Stomach (tissue), 8 donors: ENCODE measurements at regions not wholly inside any gene's neighbourhood (a gene's known extent, or its start where the extent isn't known, plus 50 kb on each side); places are given as distances from the start of the nearest gene placed in this dataset.
"Not testable (repeated sequence)": the region's sequence is repeated elsewhere in the genome, so short reads cannot be mapped to it uniquely, and the experiment has no call there.

Experiments used
- DNase-seq, 2 donors: peaks; one replicate each; pipeline versions ENCODE4 v3.0.0 to v3.0.0-alpha.2; 2013 to 2019
- H3K27ac ChIP-seq, 5 donors: fragments of 200-600 bp in 4 of 5; sonication (generic) in 4 of 5; one replicate each; pipeline ENCODE4 v1.5.1; 2013 to 2019; ENCODE audit warnings: mild to moderate bottlenecking in 1 of 5, moderate library complexity in 1 of 5
- H3K27me3 ChIP-seq, 3 donors: fragments of 200-600 bp; sonication (generic); one replicate each; pipeline ENCODE4 v1.5.1; 2017 to 2019; ENCODE audit warnings: mixed run types in 1 of 3
- H3K36me3 ChIP-seq, 4 donors: fragments of 200-600 bp; sonication (generic); 1 replicate in 3 of 4; 2 replicates in 1 of 4; pipeline ENCODE4 v1.5.1; 2016 to 2019
- H3K4me1 ChIP-seq, 4 donors: fragments of 200-600 bp; sonication (generic); one replicate each; pipeline ENCODE4 v1.5.1; 2016 to 2019
- H3K4me3 ChIP-seq, 4 donors: fragments of 200-600 bp; sonication (generic) in 3 of 4; one replicate each; pipeline ENCODE4 v1.5.1; 2016 to 2019; ENCODE audit warnings: mild to moderate bottlenecking in 1 of 4
- H3K9me3 ChIP-seq, 4 donors: fragments of 200-600 bp; sonication (generic); one replicate each; pipeline ENCODE4 v1.5.1; 2016 to 2019
- EP300 ChIP-seq: sonication (generic); formaldehyde crosslinking; IDR thresholded peaks from one replicate; pipeline ENCODE4 v1.6.1; 2017; ENCODE audit warnings: antibody characterized with exemption
- POLR2A ChIP-seq, 4 donors: fragments of 450-650 bp; IDR thresholded peaks; one replicate each; pipeline ENCODE4 v1.6.1; 2016; ENCODE audit warnings: antibody characterized with exemption in 4 of 4, control low read depth in 2 of 4, mild to moderate bottlenecking in 1 of 4, moderate library complexity in 1 of 4
- POLR2AphosphoS5 ChIP-seq, 3 donors: sonication (generic); formaldehyde crosslinking; IDR thresholded peaks; one replicate each; pipeline ENCODE4 v1.6.1; 2016; ENCODE audit warnings: antibody characterized with exemption in 3 of 3
- WGBS, 5 donors: extraction: QIAGEN DNeasy Blood & Tissue Kit in 3 of 5; methylation state at CpG; one replicate each; pipeline versions ENCODE4 v1.1.5 to v1.1.7; 2013 to 2018; 5-methylcytosine and 5-hydroxymethylcytosine counted together
- intact Hi-C: fragments of 100-400 bp; cut with DNase I; formaldehyde crosslinking; loops from one replicate; pipeline ENCODE4 v1.15.1; 2023; ENCODE audit warnings: low total_unique reads
- TF ChIP-seq, protein P1 (sequence below), 7 experiments: fragments of 450-650 bp in 4 of 7; fragments of 200-600 bp in 3 of 7; sonication (generic) in 3 of 7; IDR thresholded peaks; one replicate each; pipeline ENCODE4 v1.5.1; 2016 to 2019; ENCODE audit warnings: antibody characterized with exemption in 7 of 7, control low read depth in 2 of 7, mild to moderate bottlenecking in 1 of 7
- donor health status: healthy with polysubstance abuse.
- donor health status: Bipolar disorder and iron deficiency.
- donor health status: healthy.

DNA sequence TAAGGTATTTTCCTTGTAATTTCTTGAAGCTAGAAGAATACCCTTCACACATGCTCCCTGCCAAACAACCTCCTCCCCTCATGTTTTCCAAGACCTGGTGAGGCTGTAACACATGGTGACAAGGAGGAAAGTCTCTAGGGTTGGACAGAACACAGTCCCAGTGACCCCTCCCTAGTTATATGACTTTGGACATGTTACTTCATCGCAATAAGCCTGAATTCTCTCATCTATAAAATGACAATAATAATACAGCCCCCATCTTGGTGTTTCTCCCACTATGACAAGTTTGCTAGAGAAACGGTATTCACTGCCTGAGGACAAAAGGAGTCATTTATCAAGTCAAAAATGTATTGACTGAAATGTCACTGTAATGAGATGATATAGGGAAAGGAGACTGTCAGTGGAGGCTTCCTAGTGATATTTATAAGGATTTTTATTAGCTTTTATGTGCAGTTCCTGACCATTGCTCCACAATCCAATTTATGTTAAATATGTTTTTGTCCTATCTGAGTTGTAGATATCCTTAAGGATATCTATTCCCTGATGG, 464.4 kb downstream of the SUCLG1 start:
- Histone ChIP-seq H3K27ac (no peak overlapping the region), H3K4me3 (no peak overlapping the region), H3K36me3 (no peaks in the 10 kb centered on the region), H3K27me3 (no peaks in the 10 kb centered on the region), H3K9me3 (peaks cover 0 to under 1% (median 0%) of the 10 kb centered on the region in 4 donors), H3K4me1 (no peaks in the 10 kb centered on the region)
- intact Hi-C loops = no loop called here
- TF ChIP-seq POLR2AphosphoS5 (IDR thresholded peaks at IDR 0.05) (no peak), POLR2A (IDR thresholded peaks at IDR 0.05) (no peak), EP300 (no peak)
- TF ChIP-seq, protein P1, sequence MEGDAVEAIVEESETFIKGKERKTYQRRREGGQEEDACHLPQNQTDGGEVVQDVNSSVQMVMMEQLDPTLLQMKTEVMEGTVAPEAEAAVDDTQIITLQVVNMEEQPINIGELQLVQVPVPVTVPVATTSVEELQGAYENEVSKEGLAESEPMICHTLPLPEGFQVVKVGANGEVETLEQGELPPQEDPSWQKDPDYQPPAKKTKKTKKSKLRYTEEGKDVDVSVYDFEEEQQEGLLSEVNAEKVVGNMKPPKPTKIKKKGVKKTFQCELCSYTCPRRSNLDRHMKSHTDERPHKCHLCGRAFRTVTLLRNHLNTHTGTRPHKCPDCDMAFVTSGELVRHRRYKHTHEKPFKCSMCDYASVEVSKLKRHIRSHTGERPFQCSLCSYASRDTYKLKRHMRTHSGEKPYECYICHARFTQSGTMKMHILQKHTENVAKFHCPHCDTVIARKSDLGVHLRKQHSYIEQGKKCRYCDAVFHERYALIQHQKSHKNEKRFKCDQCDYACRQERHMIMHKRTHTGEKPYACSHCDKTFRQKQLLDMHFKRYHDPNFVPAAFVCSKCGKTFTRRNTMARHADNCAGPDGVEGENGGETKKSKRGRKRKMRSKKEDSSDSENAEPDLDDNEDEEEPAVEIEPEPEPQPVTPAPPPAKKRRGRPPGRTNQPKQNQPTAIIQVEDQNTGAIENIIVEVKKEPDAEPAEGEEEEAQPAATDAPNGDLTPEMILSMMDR (IDR thresholded peaks at IDR 0.05) = no peak
- DNase-seq = no peak
- 73 to 87% (median 81%) methylated on average over 2 of the region's 2 CpGs for WGBS, 5 donors

DNA sequence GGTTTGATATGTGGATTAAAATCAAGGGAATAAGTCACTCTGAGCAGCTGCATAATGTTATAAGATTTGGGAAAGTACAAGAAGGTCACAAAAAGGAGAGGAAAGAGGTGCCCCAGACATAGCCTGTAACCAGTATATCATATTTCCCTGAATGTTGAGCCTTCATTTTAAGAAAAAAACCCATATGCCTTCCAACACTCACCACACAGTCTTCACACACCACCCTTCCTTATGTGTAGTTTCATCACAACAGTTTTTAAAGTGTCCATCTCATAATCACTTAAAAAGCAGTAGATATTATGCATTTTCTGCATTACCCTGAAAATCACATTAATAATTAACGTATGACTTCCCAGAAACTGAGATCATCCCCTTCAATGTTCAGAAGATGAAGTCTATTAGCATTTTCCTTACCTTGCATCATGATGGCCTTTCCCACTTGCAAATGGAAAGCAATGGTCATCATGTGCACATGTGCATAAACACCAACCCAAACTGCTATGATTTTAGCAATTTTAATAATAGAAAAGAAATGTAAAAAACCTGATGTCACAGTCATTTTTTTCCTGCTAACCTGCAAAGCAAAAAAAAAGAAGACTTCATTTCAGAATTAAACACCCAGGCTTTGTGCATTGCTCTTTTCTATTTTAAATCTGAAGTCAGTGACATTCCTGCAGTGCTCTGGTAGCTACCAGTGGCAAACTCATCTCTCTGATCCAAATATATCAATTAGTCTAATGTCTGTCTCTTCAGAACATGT, 465.0 kb downstream of the SUCLG1 start:
- H3K4me1 ChIP-seq = no peaks in the 10 kb centered on the region
- H3K9me3 ChIP-seq = peaks cover 0 to 4% (median 0%) of the 10 kb centered on the region in 4 donors
- WGBS, 5 donors = 30 to 85% (median 77%) methylated on average over 1 of the region's 1 CpG
- no peak overlapping the region for H3K4me3 ChIP-seq
- no peaks in the 10 kb centered on the region for H3K27me3 ChIP-seq
- no peak overlapping the region for H3K27ac ChIP-seq
- DNase-seq = no peak
- no peaks in the 10 kb centered on the region for H3K36me3 ChIP-seq
- intact Hi-C loops = no loop called here
- TF ChIP-seq POLR2AphosphoS5 (IDR thresholded peaks at IDR 0.05) (no peak), EP300 (no peak)
- TF ChIP-seq, protein P1 (IDR thresholded peaks at IDR 0.05) = no peak

DNA sequence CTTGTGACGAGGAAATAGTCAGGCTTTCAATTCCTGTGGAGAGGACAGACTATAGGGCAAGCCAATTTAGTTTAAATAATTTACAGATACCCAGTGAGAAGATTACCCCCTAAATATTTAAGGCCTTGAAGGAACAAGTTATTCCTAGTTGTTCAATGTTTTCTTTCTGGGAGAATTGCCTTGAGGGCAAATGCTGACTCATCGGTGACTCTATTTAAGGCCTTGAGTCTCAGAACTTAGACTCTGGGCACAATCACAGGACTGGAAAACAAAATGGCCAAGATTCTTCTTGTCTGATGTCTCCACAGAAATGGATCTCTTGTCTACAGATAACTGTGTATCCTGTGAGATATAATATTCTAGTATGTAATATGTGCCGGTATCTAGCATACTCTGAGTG, 467.1 kb downstream of the SUCLG1 start:
- no peak overlapping the region for H3K27ac ChIP-seq
- intact Hi-C loops = no loop called here
- H3K36me3 ChIP-seq = no peaks in the 10 kb centered on the region
- no peak for TF ChIP-seq EP300
- H3K4me3 ChIP-seq = no peak overlapping the region
- 84 to 92% (median 90%) methylated on average over 3 of the region's 3 CpGs for WGBS, 5 donors
- H3K9me3 ChIP-seq = peaks cover 0 to 14% (median 0%) of the 10 kb centered on the region in 4 donors
- H3K27me3 ChIP-seq = no peaks in the 10 kb centered on the region
- DNase-seq = no peak
- no peaks in the 10 kb centered on the region for H3K4me1 ChIP-seq

DNA sequence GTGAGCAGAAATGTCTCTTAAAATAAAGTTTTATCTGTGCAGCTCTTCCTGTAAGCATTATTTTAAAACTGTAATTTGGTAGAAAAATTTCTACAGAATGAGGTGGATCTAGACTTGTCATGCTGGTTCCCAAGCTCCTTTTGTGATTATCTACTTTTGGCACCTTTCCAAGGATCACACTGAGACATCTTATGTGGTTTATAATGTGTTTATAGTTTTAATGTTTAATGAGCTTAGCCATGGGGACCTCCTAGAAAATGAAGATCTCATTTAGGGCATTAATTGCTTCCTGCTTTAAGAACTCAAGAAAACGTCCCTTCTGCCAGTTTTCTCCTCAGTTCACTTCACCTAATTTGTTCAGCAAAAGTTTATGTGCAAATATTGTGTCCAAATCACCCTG, 468.4 kb downstream of the SUCLG1 start:
- Histone ChIP-seq H3K27ac (no peak overlapping the region), H3K9me3 (peaks cover 0 to 14% (median 0%) of the 10 kb centered on the region in 4 donors), H3K27me3 (no peaks in the 10 kb centered on the region), H3K36me3 (no peaks in the 10 kb centered on the region), H3K4me1 (no peaks in the 10 kb centered on the region), H3K4me3 (no peak overlapping the region)
- TF ChIP-seq POLR2A (IDR thresholded peaks at IDR 0.05) = no peak
- no peak for DNase-seq
- WGBS, 5 donors = 25 to 48% (median 34%) methylated on average over 1 of the region's 1 CpG
- intact Hi-C loops = no loop called here

DNA sequence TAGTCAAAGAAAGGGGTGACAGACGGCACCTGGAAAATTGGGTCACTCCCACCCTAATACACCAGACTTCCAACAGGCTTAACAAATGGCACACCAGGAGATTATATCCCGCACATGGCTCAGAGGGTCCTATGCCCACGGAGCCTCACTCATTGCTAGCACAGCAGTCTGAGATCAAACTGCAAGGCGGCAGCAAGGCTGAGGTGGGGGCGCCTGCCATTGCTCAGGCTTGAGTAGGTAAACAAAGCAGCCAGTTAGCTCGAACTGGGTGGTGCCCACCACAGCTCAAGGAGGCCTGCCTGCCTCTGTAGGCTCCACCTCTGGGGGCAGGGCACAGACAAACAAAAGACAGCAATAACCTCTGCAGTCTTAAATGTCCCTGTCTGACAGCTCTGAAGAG, 482.5 kb downstream of the SUCLG1 start:
- H3K4me1 ChIP-seq, H3K4me3 ChIP-seq, intact Hi-C loops, H3K27me3 ChIP-seq, H3K27ac ChIP-seq, DNase-seq, H3K36me3 ChIP-seq: not testable (repeated sequence)
- WGBS, 5 donors = 81 to 90% (median 84%) methylated on average over 6 of the region's 6 CpGs; no CpG with 5 or more reads in 1 of the 5 donors
- peaks cover 0 to 14% (median 8%) of the 10 kb centered on the region in 4 donors for H3K9me3 ChIP-seq

DNA sequence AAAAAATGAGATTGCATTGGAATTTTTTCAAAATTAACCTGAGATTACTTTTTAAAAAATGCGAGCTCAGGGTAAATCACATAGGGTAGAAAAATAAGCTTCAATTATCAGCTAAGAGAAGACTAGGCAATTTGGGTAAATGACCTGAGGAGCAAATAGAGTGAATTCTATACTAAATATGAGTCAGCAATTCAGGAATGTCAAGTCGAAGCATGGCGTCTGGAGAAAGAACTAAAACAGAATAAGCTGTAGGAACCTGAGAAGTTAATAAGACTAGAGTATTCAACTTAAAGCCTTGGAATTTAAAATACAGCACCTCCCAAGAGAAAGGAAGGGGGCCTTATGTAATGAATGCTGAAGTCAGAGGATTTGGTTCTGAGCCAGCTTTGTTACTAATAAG, 487.0 kb downstream of the SUCLG1 start:
- no peaks in the 10 kb centered on the region for H3K27me3 ChIP-seq
- no peaks in the 10 kb centered on the region for H3K36me3 ChIP-seq
- no peaks in the 10 kb centered on the region for H3K4me1 ChIP-seq
- no peak for DNase-seq
- peaks cover 0 to 18% (median 8%) of the 10 kb centered on the region in 4 donors for H3K9me3 ChIP-seq
- TF ChIP-seq EP300 (no peak), POLR2AphosphoS5 (IDR thresholded peaks at IDR 0.05) (no peak), POLR2A (IDR thresholded peaks at IDR 0.05) (no peak)
- TF ChIP-seq, protein P1 (IDR thresholded peaks at IDR 0.05) = no peak
- intact Hi-C loops = no loop called here
- no peak overlapping the region for H3K27ac ChIP-seq
- H3K4me3 ChIP-seq = no peak overlapping the region
- 73 to 85% (median 81%) methylated on average over 3 of the region's 3 CpGs for WGBS, 5 donors
